DMS79 (cell line): ENCODE measurements at regions not wholly inside any gene's neighbourhood (a gene's known extent, or its start where the extent isn't known, plus 50 kb on each side); places are given as distances from the start of the nearest gene placed in this dataset.
"Not testable (repeated sequence)": the region's sequence is repeated elsewhere in the genome, so short reads cannot be mapped to it uniquely, and the experiment has no call there.

Source experiments
- DNase-seq: peaks from one replicate; lab custom pipeline; 2025; lab: John Stamatoyannopoulos, UW

- DNase-seq: peak; percentile 64
These were observed 156.8 kb upstream of the JARID2 start for GRCh38 chr6:15088904-15089568.

- DNase-seq: peak; percentile 68
These were observed 156.2 kb upstream of the JARID2 start for GRCh38 chr6:15089569-15090144.

GRCh38 chr6:15090145-15090579 is 155.7 kb upstream of the JARID2 start:
- peak; percentile 73 for DNase-seq

GRCh38 chr6:15090745-15091384 is 155.0 kb upstream of the JARID2 start:
- DNase-seq: no peak

GRCh38 chr6:15096894-15097837 is 148.7 kb upstream of the JARID2 start:
- DNase-seq: no peak

GRCh38 chr6:15101130-15101529 is 144.7 kb upstream of the JARID2 start:
- DNase-seq: no peak

- no peak for DNase-seq
These were observed 143.6 kb upstream of the JARID2 start for GRCh38 chr6:15102241-15102640.

GRCh38 chr6:15106958-15107643 is 138.8 kb upstream of the JARID2 start:
- no peak for DNase-seq

- no peak for DNase-seq
These were observed 138.1 kb upstream of the JARID2 start for GRCh38 chr6:15107644-15108382.

GRCh38 chr6:15108383-15108715 is 137.5 kb upstream of the JARID2 start:
- DNase-seq: no peak

GRCh38 chr6:15109338-15110090 is 136.4 kb upstream of the JARID2 start:
- DNase-seq: no peak

GRCh38 chr6:15110726-15111354 is 135.0 kb upstream of the JARID2 start:
- no peak for DNase-seq

GRCh38 chr6:15111576-15111975 is 134.3 kb upstream of the JARID2 start:
- not testable (repeated sequence) for DNase-seq

- no peak for DNase-seq
These were observed 132.3 kb upstream of the JARID2 start for GRCh38 chr6:15113587-15113986.

GRCh38 chr6:15114061-15114460 is 131.8 kb upstream of the JARID2 start:
- no peak for DNase-seq

GRCh38 chr6:15116889-15117288 is 129.0 kb upstream of the JARID2 start:
- no peak for DNase-seq

- DNase-seq: no peak
These were observed 124.4 kb upstream of the JARID2 start for GRCh38 chr6:15121443-15121842.

- no peak for DNase-seq
These were observed 123.8 kb upstream of the JARID2 start for GRCh38 chr6:15121977-15122550.

GRCh38 chr6:15129887-15130286 is 116.0 kb upstream of the JARID2 start:
- no peak for DNase-seq

- DNase-seq: no peak
These were observed 114.6 kb upstream of the JARID2 start for GRCh38 chr6:15131234-15131633.
